ENCODE measurements at regions not wholly inside any gene's neighbourhood (a gene's known extent, or its start where the extent isn't known, plus 50 kb on each side); places are given as distances from the start of the nearest gene placed in this dataset.

GRCh38 chr1:244254467-244254866 is 197.2 kb downstream of the ADSS2 start:
- no peak for TF ChIP-seq CTCF (conservative IDR thresholded peaks at IDR 0.05; ENCODE audit: low read depth, low read length)
- DNase-seq (ENCODE audit: low read depth): no peak
- no peak overlapping the region for H3K4me3 ChIP-seq (ENCODE audit: low read length)

GRCh38 chr1:244255426-244255965 is 196.2 kb downstream of the ADSS2 start:
- TF ChIP-seq CTCF (conservative IDR thresholded peaks at IDR 0.05; ENCODE audit: low read depth, low read length): no peak

GRCh38 chr1:244256086-244256676 is 195.5 kb downstream of the ADSS2 start:
- no peak overlapping the region for H3K4me3 ChIP-seq (ENCODE audit: low read length)
- no peak for TF ChIP-seq CTCF (conservative IDR thresholded peaks at IDR 0.05; ENCODE audit: low read depth, low read length)
- no peak for DNase-seq (ENCODE audit: low read depth)

More at GRCh38 chr1:244255426-244255965, 196.2 kb downstream of the ADSS2 start:
- no peak overlapping the region for H3K4me3 ChIP-seq (ENCODE audit: low read length)
- DNase-seq (ENCODE audit: low read depth): no peak

GRCh38 chr1:244264163-244264562 is 187.5 kb downstream of the ADSS2 start:
- no peak for DNase-seq (ENCODE audit: low read depth)
- TF ChIP-seq CTCF (conservative IDR thresholded peaks at IDR 0.05; ENCODE audit: low read depth, low read length): no peak
- H3K4me3 ChIP-seq (ENCODE audit: low read length): no peak overlapping the region

- no peak overlapping the region for H3K4me3 ChIP-seq (ENCODE audit: low read length)
- no peak for TF ChIP-seq CTCF (conservative IDR thresholded peaks at IDR 0.05; ENCODE audit: low read depth, low read length)
- DNase-seq (ENCODE audit: low read depth): no peak
Measured at GRCh38 chr1:244265507-244265906, 186.2 kb downstream of the ADSS2 start.

DNA sequence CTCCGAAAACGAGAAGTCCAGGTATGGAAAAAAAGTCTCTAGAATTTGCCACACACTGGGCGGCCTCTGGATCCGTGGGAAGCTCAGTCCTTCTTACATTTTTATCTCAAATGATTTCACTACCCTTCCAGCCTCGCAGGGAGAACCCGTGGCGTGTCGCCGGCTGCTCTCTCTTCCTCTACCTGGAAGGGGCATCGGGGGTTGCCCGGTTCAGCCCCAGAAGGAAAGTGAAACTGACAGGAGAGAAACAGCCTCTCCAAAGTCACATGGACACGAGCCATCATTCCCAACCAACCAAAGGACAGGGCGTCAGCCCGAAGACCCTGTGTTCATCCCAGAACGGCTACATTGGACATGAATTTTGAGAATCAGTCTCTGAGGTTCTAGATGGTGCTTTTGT is 182.5 kb downstream of the ADSS2 start:
- no peak for DNase-seq (ENCODE audit: low read depth)

More for the DNA sequence above, 182.5 kb downstream of the ADSS2 start:
- no peak for TF ChIP-seq CTCF (conservative IDR thresholded peaks at IDR 0.05; ENCODE audit: low read depth, low read length)
- H3K4me3 ChIP-seq (ENCODE audit: low read length): no peak overlapping the region
